ENCODE measurements at regions not wholly inside any gene's neighbourhood (a gene's known extent, or its start where the extent isn't known, plus 50 kb on each side); places are given as distances from the start of the nearest gene placed in this dataset.
"Not testable (repeated sequence)": the region's sequence is repeated elsewhere in the genome, so short reads cannot be mapped to it uniquely, and the experiment has no call there.

DNA sequence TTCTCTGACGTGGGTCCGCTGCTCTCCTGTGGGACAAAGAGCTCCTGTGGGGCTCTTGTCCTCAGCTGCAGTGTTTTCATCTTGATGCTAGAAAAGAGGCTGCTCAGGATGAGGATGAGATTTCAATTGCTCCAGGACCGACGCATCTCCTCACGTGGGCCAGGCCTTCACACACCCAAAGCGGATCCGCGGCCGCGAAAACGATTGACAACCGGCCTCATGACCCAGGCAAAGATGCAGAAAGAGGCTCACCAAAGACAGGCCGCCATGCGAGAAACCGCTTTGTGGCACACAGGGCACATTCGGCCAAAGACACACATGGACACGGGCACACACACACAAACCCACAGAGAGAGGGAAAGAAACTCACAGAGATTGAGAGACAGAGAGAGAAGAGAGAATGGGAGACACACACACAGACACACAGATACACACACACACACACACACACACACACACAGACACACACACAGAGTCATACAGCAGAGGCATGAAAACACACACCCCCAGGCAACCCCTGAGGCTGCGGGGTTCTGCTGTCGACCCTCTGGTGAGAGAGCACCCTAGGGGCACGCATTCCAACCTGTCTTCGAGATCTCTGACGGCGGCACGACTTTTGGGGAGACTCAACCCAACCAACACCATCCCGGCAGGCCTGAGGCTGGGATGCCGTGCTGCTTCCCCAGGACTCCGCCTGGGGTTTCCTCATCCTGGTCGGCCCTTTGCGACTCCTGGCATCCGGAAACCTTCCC lies 168.5 kb upstream of the ZNF337 start:
- not testable (repeated sequence) for DNase-seq (ENCODE audit: low read depth)

DNA sequence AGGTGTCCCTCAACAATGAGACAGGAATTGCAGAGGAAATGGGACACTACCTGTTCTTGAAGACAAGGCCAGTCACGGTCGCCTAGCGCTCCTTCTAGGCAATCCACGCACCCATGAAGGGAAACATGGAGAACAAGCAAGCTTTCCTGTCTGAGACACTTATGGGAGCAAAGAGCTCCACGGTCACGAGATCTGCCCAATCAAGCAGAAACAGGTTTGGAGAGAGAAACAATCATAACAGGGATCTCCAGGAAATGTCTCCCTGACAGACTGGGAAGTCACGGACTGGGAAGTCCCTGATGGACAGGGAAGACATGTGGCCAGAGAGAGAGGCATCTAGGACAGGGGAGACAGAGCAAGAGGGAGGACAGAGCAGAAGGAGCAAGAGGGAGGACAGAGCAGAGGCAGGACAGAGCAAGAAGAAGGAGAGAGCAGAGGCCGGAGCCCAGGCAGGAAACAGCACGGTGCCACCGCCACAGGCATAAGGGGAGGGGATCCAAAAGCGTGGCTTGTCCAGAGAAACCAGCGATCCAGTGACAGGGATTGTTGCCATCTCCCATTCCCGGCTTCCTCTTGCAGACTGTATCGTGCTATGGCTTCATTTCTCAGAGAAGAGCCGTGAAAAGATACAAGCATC lies 167.8 kb upstream of the ZNF337 start:
- DNase-seq (ENCODE audit: low read depth): no peak

DNA sequence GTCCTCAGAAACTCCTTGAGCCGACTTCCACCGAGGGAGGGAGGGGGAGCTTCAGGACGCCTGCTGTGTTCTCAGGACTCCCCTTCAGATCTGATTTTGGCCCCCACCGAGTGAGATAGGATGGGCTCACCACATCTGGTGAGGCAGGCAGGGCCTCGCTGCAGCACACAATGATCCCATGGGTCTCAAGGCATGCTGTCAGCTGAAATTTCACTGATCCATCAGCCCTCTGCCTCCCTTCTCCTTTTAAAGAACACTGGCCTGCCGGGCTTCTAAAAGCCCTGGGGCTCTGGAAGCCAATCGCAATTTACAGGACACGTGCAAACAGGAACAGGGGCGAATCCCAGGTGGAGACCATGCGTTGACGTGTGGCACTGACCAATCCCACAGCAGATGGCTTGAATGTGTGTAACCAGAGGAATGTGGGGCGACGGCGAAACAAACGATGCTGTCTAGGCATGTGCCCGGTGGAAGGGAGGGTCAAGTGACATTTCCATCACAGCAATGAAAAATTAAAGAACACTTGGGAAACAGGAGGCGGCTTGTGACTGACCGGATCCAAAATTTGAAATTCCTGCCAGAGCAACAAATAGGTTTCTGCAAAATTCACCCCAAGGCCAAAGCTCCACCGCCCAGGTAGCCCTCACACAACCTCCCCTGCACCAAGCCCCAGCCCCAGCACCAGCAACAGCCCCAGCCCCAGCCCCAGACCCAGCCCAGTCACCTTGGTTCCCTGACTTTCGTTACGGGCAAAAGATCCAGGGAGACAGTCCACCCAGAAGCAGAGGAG lies 167.1 kb upstream of the ZNF337 start:
- no peak for DNase-seq (ENCODE audit: low read depth)

DNA sequence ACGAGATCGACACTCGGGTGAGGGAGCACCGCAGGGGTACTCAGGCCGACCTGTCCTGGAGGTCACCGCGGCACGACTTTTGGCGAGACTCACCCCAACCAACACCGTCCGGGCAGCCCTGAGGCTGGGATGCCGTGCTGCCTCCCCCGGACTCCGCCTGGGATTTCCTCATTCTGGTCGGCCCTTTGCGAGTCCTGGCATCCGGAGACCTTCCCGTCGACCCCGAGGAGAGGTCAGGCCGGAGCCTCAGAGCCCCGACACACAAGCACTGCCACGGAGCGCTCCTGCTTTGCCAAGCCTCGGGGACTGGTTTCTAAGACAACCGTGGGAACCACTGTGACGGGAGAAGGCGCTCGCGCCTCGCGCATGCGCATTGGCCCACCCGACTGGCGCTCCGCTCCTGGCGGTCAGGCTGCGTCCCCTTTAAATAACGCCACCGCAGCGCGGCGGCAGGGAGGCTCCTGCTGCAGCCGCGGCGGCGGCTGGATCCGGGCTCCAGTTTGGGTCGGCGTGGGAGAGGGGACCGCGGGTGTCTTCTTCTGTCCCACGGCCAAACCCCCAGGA lies 166.4 kb upstream of the ZNF337 start:
- peak; percentile 73 for DNase-seq (ENCODE audit: low read depth)

DNA sequence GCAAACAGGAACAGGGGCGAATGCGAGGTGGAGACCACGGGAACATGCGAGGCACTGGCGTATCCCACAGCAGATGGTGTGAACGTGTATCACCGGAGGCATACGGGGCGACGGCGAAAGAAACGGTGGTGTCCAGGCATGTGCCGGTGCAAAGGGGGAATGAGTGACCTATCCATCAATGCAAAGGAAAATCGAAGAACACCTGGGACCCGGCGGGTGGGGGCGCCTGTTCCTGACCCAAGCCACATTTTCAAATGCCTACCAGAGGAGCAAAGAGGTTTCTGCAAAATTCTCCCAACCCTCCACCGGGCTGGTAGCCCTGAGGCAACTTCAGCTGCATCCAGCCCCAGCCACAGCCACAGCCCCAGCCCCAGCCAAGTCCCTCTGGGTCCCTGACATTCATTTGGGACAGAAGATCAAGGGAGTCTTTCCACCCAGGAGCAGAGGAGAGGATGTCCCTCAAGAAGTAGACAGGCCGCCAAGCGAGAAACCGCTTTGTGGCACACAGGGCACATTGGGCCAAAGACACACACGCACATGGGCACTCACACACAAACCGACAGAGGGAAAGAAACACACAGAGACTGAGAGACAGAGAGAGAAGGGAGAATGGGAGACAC lies 164.0 kb upstream of the ZNF337 start:
- no peak for DNase-seq (ENCODE audit: low read depth)

DNA sequence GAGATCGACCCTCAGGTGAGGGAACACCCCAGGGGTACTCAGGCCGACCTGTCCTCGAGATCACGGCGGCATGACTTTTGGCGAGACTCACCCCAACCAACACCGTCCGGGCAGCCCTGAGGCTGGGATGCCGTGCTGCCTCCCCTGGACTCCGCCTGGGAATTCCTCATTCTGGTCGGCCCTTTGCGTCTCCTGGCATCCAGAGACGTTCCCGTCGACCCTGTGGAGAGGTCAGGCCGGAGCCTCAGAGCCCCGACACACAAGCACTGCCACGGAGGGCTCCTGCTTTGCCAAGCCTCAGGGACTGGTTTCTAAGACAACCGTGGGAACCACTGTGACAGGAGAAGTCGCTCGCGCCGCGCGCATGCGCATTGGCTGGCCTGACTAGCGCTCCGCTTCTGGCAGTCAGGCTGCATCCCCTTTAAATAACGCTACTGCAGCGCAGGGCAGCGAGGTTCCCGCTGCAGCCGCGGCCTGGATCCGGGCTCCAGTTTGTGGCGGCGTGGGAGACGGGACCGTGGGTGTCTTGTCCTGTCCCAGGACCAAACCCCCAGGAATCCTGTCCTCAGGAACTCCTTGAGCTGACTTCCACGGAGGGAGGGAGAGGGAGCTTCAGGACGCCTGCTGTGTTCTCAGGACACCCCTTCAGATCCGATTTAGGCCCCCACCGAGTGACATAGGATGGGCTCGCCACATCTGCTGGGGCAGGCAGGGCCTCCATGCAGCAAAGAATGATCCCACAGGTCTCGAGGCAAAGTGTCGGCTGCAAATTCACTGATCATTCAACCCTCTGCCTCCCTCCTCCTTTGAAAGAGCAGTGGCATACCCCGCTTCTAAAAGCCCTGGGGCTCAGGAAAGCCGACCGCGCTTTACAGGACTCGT lies 163.2 kb upstream of the ZNF337 start:
- peak; percentile 78 for DNase-seq (ENCODE audit: low read depth)

DNA sequence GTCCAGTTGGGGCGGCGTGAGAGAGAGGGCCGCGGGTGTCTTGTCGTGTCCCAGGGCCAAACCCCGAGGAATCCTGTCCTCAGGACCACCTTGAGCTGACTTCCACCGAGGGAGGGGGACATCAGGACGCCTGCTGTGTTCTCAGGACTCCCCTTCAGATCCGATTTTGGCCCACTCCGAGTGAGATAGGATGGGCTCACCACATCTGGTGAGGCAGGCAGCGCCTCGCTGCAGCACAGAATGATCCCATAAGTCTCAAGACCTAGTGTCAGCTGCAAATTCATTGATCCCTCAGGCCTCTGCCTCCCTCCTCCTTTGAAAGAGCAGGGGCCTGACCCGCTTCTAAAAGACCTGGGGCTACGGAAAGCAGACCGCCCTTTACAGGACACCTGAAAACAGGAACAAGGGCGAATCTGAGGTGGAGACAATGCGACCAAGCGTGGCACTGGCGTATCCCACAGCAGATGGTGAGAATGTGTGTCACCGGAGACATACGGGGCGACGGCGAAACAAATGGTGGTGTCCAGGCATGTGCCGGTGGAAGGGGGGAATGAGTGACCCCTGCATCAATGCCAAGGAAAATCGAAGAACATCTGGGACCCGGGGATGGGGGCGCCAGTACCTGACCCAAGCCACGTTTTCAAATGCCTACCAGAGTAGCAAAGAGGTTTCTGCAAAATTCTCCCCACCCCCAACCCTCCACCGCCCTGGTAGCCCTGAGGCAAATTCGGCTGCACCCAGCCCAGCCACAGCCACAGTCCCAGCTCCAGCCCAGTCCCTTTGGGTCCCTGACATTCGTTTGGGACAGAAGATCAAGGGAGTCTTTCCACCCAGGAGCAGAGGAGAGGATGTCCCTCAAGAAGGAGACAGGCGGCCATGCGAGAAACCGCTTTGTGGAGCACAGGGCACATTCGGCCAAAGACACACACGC lies 162.1 kb upstream of the ZNF337 start:
- no peak for DNase-seq (ENCODE audit: low read depth)

DNA sequence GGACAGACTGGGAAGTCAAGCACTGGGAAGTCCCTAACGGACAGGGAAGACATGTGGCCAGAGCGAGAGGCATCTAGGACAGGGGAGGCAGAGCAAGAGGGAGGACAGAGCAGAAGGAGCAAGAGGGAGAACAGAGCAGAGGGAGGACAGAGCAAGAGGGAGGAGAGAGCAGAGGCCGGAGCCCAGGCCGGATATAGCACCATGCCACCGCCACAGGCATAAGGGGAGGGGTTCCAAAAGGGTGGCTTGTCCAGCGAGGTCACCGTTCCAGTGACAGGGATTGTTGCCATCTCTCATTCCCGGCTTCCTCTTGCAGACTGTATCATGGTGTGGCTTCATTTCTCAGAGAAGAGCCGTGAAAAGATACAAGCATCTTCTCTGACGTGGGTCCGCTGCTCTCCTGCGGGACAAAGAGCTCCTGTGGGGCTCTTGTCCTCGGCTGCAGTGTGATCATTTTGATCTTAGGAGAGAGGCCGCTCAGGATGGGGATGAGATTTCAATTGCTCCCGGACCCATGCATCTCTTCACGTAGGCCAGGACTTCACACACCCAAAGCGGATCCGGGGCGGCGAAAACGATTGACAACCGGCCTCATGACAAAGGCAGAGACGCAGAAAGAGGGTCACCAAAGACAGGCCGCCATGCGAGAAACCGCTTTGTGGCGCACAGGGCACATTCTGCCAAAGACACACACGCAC lies 160.6 kb upstream of the ZNF337 start:
- DNase-seq (ENCODE audit: low read depth): not testable (repeated sequence)

DNA sequence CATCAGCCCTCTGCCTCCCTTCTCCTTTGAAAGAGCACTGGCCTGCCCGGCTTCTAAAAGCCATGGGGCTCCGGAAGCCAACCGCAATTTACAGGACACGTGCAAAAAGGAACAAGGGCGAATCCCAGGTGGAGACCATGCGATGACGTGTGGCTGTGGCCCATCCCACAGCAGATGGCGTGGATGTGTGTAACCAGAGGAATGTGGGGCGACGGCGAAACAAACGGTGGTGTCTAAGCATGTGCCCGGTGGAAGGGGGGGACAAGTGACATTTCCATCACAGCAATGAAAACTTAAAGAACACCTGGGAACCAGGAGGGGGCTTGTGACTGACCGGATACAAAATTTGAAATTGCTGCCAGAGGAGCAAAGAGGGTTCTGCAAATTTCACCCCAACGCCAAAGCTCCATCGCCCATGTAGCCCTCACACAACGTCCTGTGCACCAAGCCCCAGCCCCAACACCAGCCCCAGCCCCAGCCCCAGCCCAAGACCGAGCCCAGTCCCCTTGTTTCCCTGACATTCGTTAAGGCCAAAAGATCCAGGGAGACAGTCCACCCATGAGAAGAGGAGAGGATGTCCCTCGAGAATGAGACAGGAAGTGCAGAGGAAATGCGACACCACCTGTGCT lies 159.7 kb upstream of the ZNF337 start:
- DNase-seq (ENCODE audit: low read depth): no peak

DNA sequence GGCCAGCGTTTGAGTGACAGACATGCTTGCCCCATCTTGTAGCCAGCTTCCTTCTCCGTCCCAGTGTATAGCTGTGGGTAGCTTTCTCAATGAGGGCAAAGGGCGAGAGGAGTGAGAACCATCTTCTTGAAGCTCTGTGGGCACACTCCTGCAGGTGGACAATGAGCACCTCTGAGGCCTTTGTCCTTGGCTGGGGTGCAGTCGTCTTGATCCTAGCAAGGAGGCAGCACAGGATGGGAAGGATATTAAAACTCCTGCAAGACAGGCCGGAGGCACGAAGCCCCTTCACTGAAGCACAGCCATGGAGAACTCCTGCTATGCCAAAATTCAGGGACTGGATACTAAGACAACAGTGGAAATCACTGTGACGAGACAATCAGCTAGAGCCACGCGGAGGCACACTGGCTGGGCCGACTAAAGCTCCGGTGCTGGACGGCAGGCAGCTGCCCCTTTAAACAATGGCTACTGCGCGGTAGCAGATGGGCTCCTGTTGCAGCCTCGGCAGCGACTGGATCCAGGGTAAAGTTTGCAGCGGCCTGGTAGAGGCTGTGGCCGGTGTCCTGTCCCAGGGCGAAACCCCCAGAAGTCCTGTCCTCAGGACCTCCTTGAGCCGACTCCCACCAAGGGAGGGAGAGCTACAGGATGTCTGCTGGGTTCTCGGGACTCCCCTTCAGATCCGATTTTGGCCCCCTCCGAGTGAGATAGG lies 159.0 kb upstream of the ZNF337 start:
- DNase-seq (ENCODE audit: low read depth): not testable (repeated sequence)

DNA sequence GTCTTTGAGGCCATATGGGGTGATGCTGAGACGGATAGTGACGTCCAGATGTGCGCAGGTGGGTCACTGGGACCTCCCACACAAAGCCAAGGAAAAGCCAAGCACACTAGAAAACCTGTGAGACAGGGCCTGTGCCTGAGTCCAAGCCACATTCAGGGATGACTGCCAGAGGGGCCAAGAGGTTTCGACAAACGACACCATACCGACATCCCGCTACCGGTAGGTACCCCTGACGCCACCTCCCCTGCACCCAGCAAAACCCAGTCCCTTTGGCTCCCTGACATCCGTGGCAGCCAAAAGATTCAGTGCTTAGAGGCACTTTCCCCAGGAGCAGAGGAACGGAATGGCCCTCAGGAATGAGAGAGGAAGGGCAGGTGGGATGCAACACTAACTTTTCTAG lies 158.0 kb upstream of the ZNF337 start:
- not testable (repeated sequence) for DNase-seq (ENCODE audit: low read depth)

DNA sequence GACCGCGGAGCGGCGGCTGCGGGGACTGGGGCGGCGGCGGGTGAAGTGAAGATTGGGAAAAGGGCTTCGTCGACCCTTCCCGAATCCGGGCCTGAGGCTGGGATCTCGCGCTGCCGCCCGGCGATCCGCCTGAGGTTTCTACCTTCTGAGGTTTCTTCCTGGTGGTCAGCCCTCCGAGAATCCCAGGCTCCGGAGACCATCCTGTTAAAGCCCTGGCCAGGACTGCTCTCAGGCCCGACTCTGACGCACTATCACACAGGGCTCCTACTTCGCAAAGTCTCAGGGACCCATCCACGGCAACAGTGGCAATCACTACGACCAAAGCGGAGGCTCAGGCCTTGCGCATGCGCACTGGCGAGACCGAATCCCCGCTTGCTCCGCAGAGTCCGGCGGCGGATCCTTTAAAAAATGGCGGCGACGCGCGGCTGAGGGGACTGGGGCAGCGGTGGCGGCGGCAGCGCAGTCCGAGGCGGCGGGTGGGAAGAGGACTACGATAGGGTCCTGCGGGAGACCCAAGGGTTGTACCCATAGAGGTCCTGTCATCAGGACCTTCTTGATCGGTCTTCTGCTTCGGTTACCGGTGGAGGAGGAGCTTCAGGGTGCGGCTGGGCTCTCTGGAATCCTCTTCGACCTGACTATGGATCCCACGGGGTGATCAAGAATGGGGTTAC lies 157.2 kb upstream of the ZNF337 start:
- DNase-seq (ENCODE audit: low read depth): peak; percentile 74

DNA sequence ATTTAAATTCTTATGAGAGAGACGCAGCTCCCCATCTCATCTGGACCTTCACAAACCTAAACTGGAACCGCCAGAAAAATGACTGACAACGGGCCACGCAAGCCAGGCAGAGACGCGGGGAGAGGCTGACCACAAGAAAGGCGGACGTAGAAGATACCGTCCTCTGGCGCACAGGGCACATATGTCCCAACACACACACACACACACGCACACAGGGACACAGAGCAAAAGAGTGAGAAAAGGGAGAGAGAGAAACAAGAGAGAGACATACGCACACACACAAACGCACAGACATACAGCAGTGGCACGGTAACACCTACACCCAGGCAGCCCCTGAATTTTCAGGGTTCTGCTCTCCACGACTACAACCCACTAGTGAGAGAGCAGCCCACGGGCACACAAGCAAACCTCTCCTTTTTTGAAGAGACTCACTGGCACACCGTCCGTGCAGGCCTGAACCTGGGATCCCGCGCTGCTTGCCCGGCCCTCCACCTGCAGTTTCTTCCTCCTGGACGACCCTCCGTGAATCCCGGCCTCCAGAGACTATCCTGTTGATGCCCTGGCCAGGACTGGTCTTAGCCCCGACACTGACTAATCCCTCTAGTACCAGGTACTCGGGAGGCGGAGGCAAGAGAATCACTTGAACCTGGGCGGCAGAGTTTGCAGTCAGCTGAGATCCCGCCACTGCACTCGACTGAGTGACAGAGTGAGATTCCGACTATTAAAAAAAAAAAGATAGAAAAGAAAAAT lies 156.5 kb upstream of the ZNF337 start:
- DNase-seq (ENCODE audit: low read depth): not testable (repeated sequence)

DNA sequence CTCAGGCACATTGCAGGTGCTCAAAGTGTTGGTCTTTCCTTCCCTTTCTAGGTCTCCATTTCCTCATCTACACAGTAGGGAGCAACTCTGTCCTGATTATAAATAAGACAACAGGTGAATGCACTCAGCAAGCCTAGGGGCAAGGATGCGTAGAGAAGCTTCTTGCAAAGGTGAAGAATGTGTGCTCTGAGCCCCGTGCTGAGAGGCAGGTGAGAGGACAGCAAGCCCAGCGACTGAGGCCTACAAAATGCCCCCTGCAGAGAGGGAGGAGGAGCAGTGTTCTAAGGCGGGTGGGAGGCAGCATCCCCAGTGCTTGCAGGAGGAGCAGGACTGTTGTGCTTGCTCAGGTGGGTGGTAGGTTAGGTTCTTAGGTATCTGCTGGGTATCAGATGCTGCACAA lies 153.5 kb upstream of the ZNF337 start:
- not testable (repeated sequence) for DNase-seq (ENCODE audit: low read depth)

DNA sequence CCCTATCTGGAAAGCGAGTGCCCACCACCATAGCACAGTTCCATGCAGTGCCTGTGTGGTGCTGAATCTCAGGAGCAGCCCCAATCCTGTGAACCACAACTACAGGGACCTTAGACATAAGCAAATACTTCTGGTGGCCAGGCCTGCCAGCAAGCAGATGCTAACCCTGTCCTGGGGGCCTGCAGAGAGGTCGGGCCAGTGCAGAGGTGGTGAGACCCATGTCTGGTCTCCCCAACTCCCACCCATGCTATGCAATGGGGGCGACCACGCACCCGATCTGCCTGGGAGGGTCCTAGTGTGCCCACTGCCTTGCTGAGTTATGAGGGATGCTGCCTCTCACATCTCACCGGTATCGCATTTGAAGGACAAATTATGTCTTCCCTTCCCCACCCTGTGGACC lies 151.6 kb upstream of the ZNF337 start:
- DNase-seq (ENCODE audit: low read depth): no peak

DNA sequence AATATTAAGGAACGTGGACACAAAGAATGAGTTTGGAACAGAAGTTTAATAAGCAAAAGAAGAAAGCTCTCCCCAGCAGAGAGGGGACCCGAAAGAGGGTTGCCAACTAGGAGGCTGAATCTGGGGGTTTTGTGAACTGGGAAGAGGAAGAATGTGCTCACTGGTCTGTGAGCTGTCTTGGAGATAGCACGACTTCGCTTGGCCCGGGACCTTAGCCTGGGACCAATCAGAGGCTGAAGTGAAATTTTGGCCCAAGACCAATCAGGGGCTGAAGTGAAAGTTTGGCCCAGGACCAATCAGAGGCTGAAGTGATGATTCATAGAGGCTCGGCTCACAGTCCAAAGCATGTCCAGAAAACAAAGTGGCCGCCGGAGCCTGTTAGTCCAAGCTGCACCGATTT lies 148.0 kb upstream of the ZNF337 start:
- not testable (repeated sequence) for DNase-seq (ENCODE audit: low read depth)

DNA sequence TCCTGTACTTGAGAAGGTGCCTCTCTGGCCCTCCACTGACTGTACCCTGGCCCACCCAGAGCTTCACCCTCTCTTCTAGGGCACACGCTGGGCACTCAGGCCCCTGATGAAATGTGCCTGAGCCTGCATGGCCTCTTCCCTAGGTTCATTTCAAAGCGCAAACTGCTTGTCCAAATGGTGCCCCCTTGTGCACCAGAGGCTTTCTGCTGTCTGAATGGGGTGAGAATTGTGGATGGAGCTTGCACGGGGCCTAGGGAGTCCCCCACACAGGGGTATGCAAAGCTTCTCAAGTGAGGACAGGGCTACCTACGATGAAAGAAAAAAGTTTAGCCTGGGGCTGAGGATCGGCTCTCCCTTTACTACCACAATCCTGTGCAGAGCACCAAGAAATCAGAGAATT lies 116.9 kb upstream of the ZNF337 start:
- DNase-seq (ENCODE audit: low read depth): not testable (repeated sequence)
